Neural progenitor cell (in vitro differentiated cells): ENCODE measurements at regions not wholly inside any gene's neighbourhood (a gene's known extent, or its start where the extent isn't known, plus 50 kb on each side); places are given as distances from the start of the nearest gene placed in this dataset.

Experiments
- DNase-seq: peaks from one replicate; pipeline ENCODE4 v3.0.0-alpha.2; 2016; ENCODE audit warnings: low spot score
- H2AFZ ChIP-seq: fragments of 200-600 bp; sonication (generic); replicated peaks from 2 replicates; pipeline ENCODE4 v1.6.1; 2016; ENCODE audit warnings: antibody characterized with exemption
- H3F3A ChIP-seq: fragments of 200-600 bp; sonication (generic); 2 replicates; pipeline ENCODE4 v1.6.1; 2016; ENCODE audit warnings: antibody characterized with exemption, low read depth
- H3K27ac ChIP-seq: fragments of 200-600 bp; sonication (generic); 2 replicates; pipeline ENCODE4 v1.5.1; 2016; ENCODE audit warnings: mild to moderate bottlenecking
- H3K27me3 ChIP-seq: fragments of 200-600 bp; sonication (generic); 2 replicates; pipeline ENCODE4 v1.6.1; 2016; ENCODE audit warnings: mild to moderate bottlenecking, moderate library complexity
- H3K36me3 ChIP-seq: fragments of 200-600 bp; sonication (generic); 2 replicates; pipeline ENCODE4 v1.5.1; 2016
- H3K4me1 ChIP-seq: fragments of 200-600 bp; sonication (generic); 2 replicates; pipeline ENCODE4 v1.6.1; 2016; ENCODE audit warnings: mixed run types
- H3K4me2 ChIP-seq: fragments of 200-600 bp; sonication (generic); 2 replicates; pipeline ENCODE4 v1.6.1; 2016
- H3K4me3 ChIP-seq: fragments of 200-600 bp; sonication (generic); 2 replicates; pipeline ENCODE4 v1.5.1; 2016
- H3K79me2 ChIP-seq: fragments of 200-600 bp; sonication (generic); 2 replicates; pipeline ENCODE4 v1.6.1; 2016; ENCODE audit warnings: low read depth
- H3K9ac ChIP-seq: fragments of 200-600 bp; sonication (generic); 2 replicates; pipeline ENCODE4 v1.6.1; 2016
- H3K9me3 ChIP-seq: fragments of 200-600 bp; sonication (generic); 2 replicates; pipeline ENCODE4 v1.5.1; 2016; ENCODE audit warnings: low read depth
- H4K20me1 ChIP-seq: fragments of 200-600 bp; sonication (generic); 2 replicates; pipeline ENCODE4 v1.6.1; 2016; ENCODE audit warnings: low read depth
- H3K27ac Mint-ChIP-seq: 3 replicates; pipeline ENCODE4 v1.8.0; 2021; ENCODE audit warnings: mixed read lengths
- H3K27me3 Mint-ChIP-seq: 2 replicates; pipeline ENCODE4 v1.8.0; 2022; ENCODE audit warnings: low read depth, mild to moderate bottlenecking, inconsistent platforms, moderate library complexity, mixed read lengths; ENCODE audit not compliant: insufficient read depth
- H3K36me3 Mint-ChIP-seq: 3 replicates; pipeline ENCODE4 v1.8.0; 2021; ENCODE audit warnings: mixed read lengths
- H3K4me1 Mint-ChIP-seq: 3 replicates; pipeline ENCODE4 v1.8.0; 2021; ENCODE audit warnings: mixed read lengths
- H3K4me3 Mint-ChIP-seq: 3 replicates; pipeline ENCODE4 v1.8.0; 2021; ENCODE audit warnings: mild to moderate bottlenecking, moderate library complexity, mixed read lengths
- H3K9me3 Mint-ChIP-seq: 3 replicates; pipeline ENCODE4 v1.8.0; 2020; ENCODE audit warnings: mixed read lengths
- EZH2 ChIP-seq: fragments of 200-600 bp; sonication (generic); IDR thresholded peaks from 2 replicates; pipeline ENCODE4 v1.6.1; 2017; ENCODE audit warnings: antibody characterized with exemption, mild to moderate bottlenecking, moderate library complexity
- EZH2phosphoT487 ChIP-seq: fragments of 200-600 bp; sonication (generic); IDR thresholded peaks from 2 replicates; pipeline ENCODE4 v1.6.1; 2017; ENCODE audit warnings: antibody characterized with exemption
- TF ChIP-seq, protein P1 (sequence below): fragments of 200-600 bp; sonication (generic); IDR thresholded peaks from 2 replicates; pipeline ENCODE4 v1.5.1; 2017; ENCODE audit warnings: antibody characterized with exemption, mild to moderate bottlenecking

GRCh38 chr16:49089039-49089438, 192.6 kb downstream of the CBLN1 start:
- Mint-ChIP-seq H3K36me3 (no peaks in the 10 kb centered on the region), H3K9me3 (peaks cover 5% of the 10 kb centered on the region), H3K4me1 (no peaks in the 10 kb centered on the region), H3K27me3 (no peaks in the 10 kb centered on the region), H3K4me3 (no peak overlapping the region), H3K27ac (no peak overlapping the region)
- H3K27ac ChIP-seq = no peak overlapping the region
- no peaks in the 10 kb centered on the region for H3K9me3 ChIP-seq
- H3K79me2 ChIP-seq = no peaks in the 10 kb centered on the region
- H3K27me3 ChIP-seq = no peaks in the 10 kb centered on the region
- H3K9ac ChIP-seq = no peak overlapping the region
- H3K4me3 ChIP-seq = no peak overlapping the region
- H3F3A ChIP-seq = no peaks in the 10 kb centered on the region
- H2AFZ ChIP-seq = no peak overlapping the region
- H3K4me1 ChIP-seq = peaks cover under 1% of the 10 kb centered on the region
- DNase-seq = no peak
- H4K20me1 ChIP-seq = no peaks in the 10 kb centered on the region
- no peak overlapping the region for H3K4me2 ChIP-seq
- H3K36me3 ChIP-seq = no peaks in the 10 kb centered on the region
- TF ChIP-seq, protein P1, sequence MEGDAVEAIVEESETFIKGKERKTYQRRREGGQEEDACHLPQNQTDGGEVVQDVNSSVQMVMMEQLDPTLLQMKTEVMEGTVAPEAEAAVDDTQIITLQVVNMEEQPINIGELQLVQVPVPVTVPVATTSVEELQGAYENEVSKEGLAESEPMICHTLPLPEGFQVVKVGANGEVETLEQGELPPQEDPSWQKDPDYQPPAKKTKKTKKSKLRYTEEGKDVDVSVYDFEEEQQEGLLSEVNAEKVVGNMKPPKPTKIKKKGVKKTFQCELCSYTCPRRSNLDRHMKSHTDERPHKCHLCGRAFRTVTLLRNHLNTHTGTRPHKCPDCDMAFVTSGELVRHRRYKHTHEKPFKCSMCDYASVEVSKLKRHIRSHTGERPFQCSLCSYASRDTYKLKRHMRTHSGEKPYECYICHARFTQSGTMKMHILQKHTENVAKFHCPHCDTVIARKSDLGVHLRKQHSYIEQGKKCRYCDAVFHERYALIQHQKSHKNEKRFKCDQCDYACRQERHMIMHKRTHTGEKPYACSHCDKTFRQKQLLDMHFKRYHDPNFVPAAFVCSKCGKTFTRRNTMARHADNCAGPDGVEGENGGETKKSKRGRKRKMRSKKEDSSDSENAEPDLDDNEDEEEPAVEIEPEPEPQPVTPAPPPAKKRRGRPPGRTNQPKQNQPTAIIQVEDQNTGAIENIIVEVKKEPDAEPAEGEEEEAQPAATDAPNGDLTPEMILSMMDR = no peak
- TF ChIP-seq EZH2 (no peak), EZH2phosphoT487 (no peak)

- DNase-seq = no peak
- Mint-ChIP-seq H3K9me3 (peaks cover 5% of the 10 kb centered on the region), H3K27me3 (no peaks in the 10 kb centered on the region), H3K36me3 (no peaks in the 10 kb centered on the region), H3K4me1 (no peaks in the 10 kb centered on the region), H3K4me3 (no peak overlapping the region), H3K27ac (no peak overlapping the region)
- no peak overlapping the region for H3K4me2 ChIP-seq
- no peak overlapping the region for H3K4me3 ChIP-seq
- no peaks in the 10 kb centered on the region for H3K27me3 ChIP-seq
- no peaks in the 10 kb centered on the region for H3K4me1 ChIP-seq
- no peaks in the 10 kb centered on the region for H3K9me3 ChIP-seq
- H3K9ac ChIP-seq = no peak overlapping the region
- H3K36me3 ChIP-seq = no peaks in the 10 kb centered on the region
- no peaks in the 10 kb centered on the region for H3K79me2 ChIP-seq
- no peaks in the 10 kb centered on the region for H3F3A ChIP-seq
- no peak for TF ChIP-seq EZH2phosphoT487
- no peak overlapping the region for H3K27ac ChIP-seq
- H4K20me1 ChIP-seq = no peaks in the 10 kb centered on the region
- H2AFZ ChIP-seq = no peak overlapping the region
Measured at GRCh38 chr16:49085686-49086085, 196.0 kb downstream of the CBLN1 start.

GRCh38 chr16:49084628-49085390, 196.8 kb downstream of the CBLN1 start:
- H2AFZ ChIP-seq = no peak overlapping the region

More at GRCh38 chr16:49084628-49085390, 196.8 kb downstream of the CBLN1 start:
- no peaks in the 10 kb centered on the region for H3K36me3 ChIP-seq
- no peaks in the 10 kb centered on the region for H4K20me1 ChIP-seq
- no peak for TF ChIP-seq EZH2
- TF ChIP-seq EZH2phosphoT487 = no peak
- TF ChIP-seq, protein P1 = no peak
- H3K27ac Mint-ChIP-seq = no peak overlapping the region
- H3K36me3 Mint-ChIP-seq = no peaks in the 10 kb centered on the region
- H3K9ac ChIP-seq = no peak overlapping the region
- no peaks in the 10 kb centered on the region for H3K79me2 ChIP-seq
- H3F3A ChIP-seq = no peaks in the 10 kb centered on the region
- no peaks in the 10 kb centered on the region for H3K9me3 ChIP-seq
- no peaks in the 10 kb centered on the region for H3K4me1 Mint-ChIP-seq
- peaks cover 8% of the 10 kb centered on the region for H3K9me3 Mint-ChIP-seq
- no peak for DNase-seq
- no peaks in the 10 kb centered on the region for H3K27me3 ChIP-seq
- no peak overlapping the region for H3K4me2 ChIP-seq
- no peak overlapping the region for H3K4me3 Mint-ChIP-seq
- H3K27ac ChIP-seq = no peak overlapping the region
- no peaks in the 10 kb centered on the region for H3K4me1 ChIP-seq
- H3K27me3 Mint-ChIP-seq = peaks cover 2% of the 10 kb centered on the region
- no peak overlapping the region for H3K4me3 ChIP-seq
